ENCODE measurements at regions not wholly inside any gene's neighbourhood (a gene's known extent, or its start where the extent isn't known, plus 50 kb on each side); places are given as distances from the start of the nearest gene placed in this dataset.
"Not testable (repeated sequence)": the region's sequence is repeated elsewhere in the genome, so short reads cannot be mapped to it uniquely, and the experiment has no call there.

DNA sequence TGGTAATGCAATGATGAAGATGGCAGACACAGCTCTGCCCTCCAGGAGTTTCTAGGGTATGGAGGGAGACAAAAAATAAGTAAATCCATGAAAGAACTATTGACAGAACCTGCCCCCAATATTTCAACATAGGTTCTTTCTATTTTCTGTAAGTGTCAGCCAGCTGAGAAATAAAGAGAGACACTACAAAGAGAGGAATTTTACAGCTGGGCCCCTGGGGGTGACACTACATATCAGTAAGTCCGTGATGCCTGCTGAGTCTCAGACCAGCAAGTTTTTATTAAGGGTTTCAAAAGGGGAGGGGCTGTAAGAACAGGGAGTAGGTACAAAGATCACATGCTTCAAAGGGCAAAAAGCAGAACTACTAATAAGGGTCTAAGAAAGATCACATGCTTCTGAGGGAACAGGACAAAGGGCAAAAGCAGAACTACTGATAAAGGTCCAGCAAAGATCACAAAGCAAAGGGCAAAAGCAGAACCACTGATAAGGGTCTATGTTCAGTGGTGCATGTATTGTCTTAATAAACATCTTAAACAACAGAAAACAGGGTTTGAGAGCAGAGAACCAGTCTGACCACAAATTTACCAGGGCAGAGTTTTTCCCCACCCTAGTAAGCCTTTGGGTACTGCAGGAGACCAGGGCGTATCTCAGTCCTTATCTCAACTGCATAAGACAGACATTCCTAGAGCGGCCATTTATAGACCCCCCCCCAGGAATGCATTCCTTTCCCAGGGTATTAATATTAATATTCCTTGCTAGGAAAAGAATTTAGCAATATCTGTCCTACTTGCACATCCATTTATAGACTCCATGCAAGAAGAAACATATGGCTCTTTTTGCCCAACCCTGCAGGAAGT is 119.0 kb upstream of the KRTAP5-11 start:
- H3K27me3 Mint-ChIP-seq; H3K27ac Mint-ChIP-seq; H3K4me3 Mint-ChIP-seq; POLR2A ChIA-PET; CTCF ChIA-PET; intact Hi-C loops (cut with micrococcal nuclease); H3K9me3 Mint-ChIP-seq; H3K36me3 Mint-ChIP-seq (ENCODE audit: low read depth); DNase-seq; ATAC-seq; H3K4me1 Mint-ChIP-seq (ENCODE audit: low read depth): not testable (repeated sequence)

DNA sequence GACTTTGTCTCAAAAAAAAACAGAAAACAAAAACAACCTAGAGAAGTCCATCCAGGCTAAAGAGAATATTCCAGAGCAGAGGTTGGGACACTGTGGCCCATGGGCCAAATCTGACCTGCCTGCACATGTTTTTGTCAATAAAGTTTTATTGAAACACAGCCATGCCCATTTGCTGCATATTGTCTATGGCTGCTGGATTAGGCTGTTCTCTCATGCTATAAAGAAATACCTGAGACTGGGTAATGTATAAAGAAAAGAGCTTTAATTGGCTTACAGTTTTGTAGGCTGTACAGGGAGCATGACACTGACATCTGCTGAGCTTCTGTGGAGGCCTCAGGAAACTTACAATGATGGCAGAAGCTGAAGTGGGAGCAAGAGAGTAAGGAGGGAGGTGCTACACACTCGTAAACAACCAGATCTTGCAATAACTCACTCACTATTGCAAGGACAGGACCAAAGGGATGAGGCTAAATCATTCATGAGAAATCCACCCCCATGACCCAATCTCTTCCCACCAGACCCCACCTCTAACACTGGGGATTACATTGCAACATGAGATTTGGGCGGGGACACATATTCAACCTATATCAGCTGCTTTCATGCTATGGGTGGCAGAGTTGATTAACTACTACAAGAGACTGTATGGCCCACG is 122.5 kb upstream of the KRTAP5-11 start:
- CTCF ChIA-PET; H3K4me1 Mint-ChIP-seq (ENCODE audit: low read depth); POLR2A ChIA-PET; ATAC-seq; H3K27me3 Mint-ChIP-seq; intact Hi-C loops (cut with micrococcal nuclease); H3K36me3 Mint-ChIP-seq (ENCODE audit: low read depth); DNase-seq; H3K4me3 Mint-ChIP-seq; H3K27ac Mint-ChIP-seq; H3K9me3 Mint-ChIP-seq: not testable (repeated sequence)

DNA sequence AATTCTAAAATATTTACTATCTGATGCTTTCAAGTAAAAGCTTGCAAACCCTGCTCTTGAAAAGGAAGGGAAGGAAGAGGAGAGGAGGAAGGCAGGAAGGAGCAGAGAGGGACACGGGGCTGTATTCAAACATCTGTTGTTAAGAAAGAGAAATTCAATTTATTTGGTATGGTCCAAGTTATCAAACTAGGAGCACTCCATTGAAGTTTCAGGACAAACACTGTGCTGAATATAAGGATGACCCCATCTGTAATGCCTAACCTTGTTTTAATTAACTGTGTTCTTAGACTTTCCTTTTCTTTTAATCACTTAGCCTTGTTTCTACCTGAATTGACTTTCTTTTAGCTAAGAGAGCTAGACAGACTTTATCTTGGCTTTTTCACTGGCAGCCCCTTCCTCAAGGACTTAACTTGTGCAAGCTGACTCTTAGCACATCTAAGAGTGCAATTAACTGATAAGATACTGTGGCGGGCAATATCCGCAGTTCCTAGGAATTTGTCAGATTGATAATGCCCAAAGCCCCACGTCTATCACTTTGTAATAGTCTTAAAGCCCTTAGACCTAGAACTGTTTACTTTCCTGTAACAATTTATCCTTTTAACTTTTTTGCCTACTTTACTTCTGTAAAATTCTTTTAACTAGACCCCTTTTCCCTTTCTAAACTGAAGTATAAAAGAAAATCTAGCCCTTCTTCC is 123.2 kb upstream of the KRTAP5-11 start:
- DNase-seq; intact Hi-C loops (cut with micrococcal nuclease); ATAC-seq; CTCF ChIA-PET; H3K4me3 Mint-ChIP-seq; H3K4me1 Mint-ChIP-seq (ENCODE audit: low read depth); POLR2A ChIA-PET; H3K9me3 Mint-ChIP-seq; H3K36me3 Mint-ChIP-seq (ENCODE audit: low read depth); H3K27me3 Mint-ChIP-seq; H3K27ac Mint-ChIP-seq: not testable (repeated sequence)

DNA sequence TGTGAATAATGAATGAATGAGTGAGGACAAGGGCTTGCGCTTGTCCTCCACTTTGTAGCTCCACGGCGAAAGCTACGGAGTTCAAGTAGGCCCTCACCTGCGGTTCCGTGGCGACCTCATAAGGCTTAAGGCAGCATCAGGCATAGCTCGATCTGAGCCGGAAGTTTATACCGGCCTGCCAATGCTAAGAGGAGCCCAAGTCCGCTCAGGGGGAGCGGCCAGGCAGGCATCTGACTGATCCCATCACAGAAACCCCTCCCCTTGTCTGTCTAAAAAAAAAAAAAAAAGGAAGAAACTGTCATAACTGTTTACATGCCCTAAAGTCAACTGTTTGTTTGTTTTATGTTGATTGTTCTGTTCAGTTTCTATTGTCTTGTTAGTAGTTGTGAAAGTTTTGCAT is 124.4 kb upstream of the KRTAP5-11 start:
- H3K27me3 Mint-ChIP-seq; DNase-seq; CTCF ChIA-PET; ATAC-seq; intact Hi-C loops (cut with micrococcal nuclease); POLR2A ChIA-PET; H3K36me3 Mint-ChIP-seq (ENCODE audit: low read depth); H3K27ac Mint-ChIP-seq; H3K4me3 Mint-ChIP-seq; H3K4me1 Mint-ChIP-seq (ENCODE audit: low read depth); H3K9me3 Mint-ChIP-seq: not testable (repeated sequence)

DNA sequence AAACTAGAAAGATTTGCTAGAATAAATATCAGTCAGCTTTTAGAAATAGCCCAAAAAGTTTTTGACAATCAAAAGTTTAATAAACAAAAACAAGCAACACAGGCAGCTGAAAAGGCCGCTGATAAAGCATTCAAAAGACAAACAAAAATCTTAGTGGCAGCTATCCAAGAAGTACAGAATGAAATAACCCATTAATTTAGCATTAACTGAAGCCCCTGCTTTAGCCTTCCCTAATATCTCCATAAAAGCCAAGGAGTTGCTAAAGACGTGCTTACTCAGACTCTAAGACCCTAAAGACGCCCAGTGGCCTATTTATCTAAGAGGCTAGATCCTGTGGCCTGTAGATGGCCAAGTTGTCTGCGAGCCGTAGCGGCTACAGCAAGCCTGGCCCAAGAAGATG is 123.5 kb upstream of the DEFB108B start:
- H3K9me3 Mint-ChIP-seq; H3K27ac Mint-ChIP-seq; intact Hi-C loops (cut with micrococcal nuclease); H3K27me3 Mint-ChIP-seq; H3K4me3 Mint-ChIP-seq; H3K4me1 Mint-ChIP-seq (ENCODE audit: low read depth); H3K36me3 Mint-ChIP-seq (ENCODE audit: low read depth); ATAC-seq; DNase-seq; CTCF ChIA-PET: not testable (repeated sequence)
- POLR2A ChIA-PET: interaction anchor here (0.6 kb wide), 1 partner anchor 791 kb away, joined by 3 read pairs; no protein-coding TSS in a partner anchor

DNA sequence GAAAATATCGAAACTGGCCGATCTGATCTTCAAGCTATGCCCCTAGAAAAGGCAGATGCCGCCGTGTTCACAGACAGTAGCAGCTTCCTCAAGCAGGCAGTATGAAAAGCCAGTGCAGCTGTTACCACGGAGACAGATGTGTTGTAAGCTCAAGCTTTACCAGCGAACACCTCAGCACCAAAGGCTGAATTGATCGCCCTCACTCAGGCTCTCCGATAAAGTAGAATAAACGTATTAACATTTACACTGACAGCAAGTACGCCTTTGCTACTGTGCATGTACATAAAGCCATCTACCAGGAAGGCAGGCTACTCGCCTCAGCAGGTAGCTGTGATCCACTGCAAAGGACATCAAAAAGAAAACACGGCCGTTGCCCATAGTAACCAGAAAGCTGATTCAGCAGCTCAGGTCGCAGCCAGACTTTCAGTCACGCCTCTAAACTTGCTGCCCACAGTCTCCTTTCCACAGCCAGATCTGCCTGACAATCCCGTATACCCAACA is 122.8 kb upstream of the DEFB108B start:
- H3K27ac Mint-ChIP-seq; CTCF ChIA-PET; H3K9me3 Mint-ChIP-seq; H3K4me1 Mint-ChIP-seq (ENCODE audit: low read depth); DNase-seq; H3K4me3 Mint-ChIP-seq; H3K27me3 Mint-ChIP-seq; intact Hi-C loops (cut with micrococcal nuclease); POLR2A ChIA-PET; H3K36me3 Mint-ChIP-seq (ENCODE audit: low read depth); ATAC-seq: not testable (repeated sequence)

DNA sequence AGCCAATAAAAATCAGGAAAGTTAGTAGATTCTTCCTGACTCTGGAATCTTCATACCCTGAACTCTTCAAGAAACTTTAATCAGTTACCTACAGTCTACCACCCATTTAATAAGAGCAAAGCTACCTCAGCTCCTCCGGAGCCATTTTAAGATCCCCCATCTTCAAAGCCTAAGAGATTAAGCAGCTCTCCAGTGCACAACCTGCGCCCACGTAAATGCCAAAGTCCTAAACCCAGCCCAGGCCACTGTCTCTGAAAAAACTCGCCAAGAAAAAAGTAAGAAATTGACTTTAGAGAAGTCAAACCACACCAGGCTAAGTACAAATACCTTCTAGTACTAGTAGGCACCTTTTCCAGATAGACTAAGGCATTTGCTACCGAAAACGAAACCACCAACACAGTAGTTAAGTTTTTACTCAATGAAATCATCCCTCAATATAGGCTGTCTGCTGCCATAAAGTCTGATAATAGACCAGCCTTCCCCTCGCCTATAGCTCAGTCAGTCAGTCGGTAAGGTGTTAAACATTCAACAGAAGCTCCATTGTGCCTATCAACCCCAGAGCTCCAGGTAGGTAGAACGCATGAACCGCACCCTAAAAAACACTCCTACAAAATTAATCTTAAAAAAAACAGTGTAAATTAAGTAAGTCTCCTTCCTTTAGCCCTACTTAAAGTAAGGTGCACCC is 122.2 kb upstream of the DEFB108B start:
- H3K9me3 Mint-ChIP-seq; H3K4me1 Mint-ChIP-seq (ENCODE audit: low read depth); H3K27ac Mint-ChIP-seq; H3K4me3 Mint-ChIP-seq; CTCF ChIA-PET; intact Hi-C loops (cut with micrococcal nuclease); POLR2A ChIA-PET; H3K36me3 Mint-ChIP-seq (ENCODE audit: low read depth); ATAC-seq; DNase-seq; H3K27me3 Mint-ChIP-seq: not testable (repeated sequence)

DNA sequence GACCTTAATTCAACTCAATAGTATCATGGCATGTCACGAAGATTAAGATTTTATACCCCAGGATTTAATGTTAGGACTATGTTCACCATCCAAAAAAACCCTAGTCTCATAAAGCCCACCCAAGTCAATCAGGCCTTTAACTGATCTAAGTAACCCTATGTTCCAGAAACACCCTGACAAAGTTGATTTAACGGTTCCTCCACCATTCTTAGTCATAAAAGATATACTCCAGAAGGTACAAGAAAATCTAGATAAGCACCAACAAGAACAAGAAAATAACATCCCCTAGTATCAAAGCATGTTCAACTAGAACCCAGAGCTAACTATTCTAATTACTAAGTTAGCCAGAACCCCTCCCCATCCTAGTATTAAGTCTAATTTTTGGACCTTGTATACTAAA is 120.7 kb upstream of the DEFB108B start:
- intact Hi-C loops (cut with micrococcal nuclease); H3K9me3 Mint-ChIP-seq; H3K4me3 Mint-ChIP-seq; H3K4me1 Mint-ChIP-seq (ENCODE audit: low read depth); POLR2A ChIA-PET; H3K27ac Mint-ChIP-seq; DNase-seq; ATAC-seq; H3K27me3 Mint-ChIP-seq; H3K36me3 Mint-ChIP-seq (ENCODE audit: low read depth): not testable (repeated sequence)
- CTCF ChIA-PET: interaction anchor here (1.3 kb wide), 1 partner anchor 73 kb away, joined by 4 read pairs; no protein-coding TSS in a partner anchor

DNA sequence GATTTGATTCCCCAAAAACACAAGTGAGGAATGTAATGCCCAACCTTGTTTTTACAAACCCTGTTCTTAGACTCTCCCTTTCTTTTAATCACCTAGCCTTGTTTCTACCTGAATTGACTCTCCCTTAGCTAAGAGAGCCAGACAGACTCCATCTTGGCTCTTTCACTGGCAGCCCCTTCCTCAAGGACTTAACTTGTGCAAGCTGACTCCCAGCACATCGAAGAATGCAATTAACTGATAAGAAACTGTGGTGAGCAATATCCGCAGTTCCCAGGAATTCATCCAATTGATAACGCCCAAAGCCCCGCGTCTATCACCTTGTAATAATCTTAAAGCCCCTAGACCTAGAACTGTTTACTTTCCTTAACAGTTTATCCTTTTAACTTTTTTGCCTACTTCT is 120.2 kb upstream of the DEFB108B start:
- H3K36me3 Mint-ChIP-seq (ENCODE audit: low read depth); H3K27ac Mint-ChIP-seq; intact Hi-C loops (cut with micrococcal nuclease); DNase-seq; POLR2A ChIA-PET; ATAC-seq; H3K9me3 Mint-ChIP-seq; H3K27me3 Mint-ChIP-seq; H3K4me3 Mint-ChIP-seq; H3K4me1 Mint-ChIP-seq (ENCODE audit: low read depth): not testable (repeated sequence)
- CTCF ChIA-PET: interaction anchor here (1.3 kb wide), 1 partner anchor 73 kb away, joined by 4 read pairs; no protein-coding TSS in a partner anchor

DNA sequence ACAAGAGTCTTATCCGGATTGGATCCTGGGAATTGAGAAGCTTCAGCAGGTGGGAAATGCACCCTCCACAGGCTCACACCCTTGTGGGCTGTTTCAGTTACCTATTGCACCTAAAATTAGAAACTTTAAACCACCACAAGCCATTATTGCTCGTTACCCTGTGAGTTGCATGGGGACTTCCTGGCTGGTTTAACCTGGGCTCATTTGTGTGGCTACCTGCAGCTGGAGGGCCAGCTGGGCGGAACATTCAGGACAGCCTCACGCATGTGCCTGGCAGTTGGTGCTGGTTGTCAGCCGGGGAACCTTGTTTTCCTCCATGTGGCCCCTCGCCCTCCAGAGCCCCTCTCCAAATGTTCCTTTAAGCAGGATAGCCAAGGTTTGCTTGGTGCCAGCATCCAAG is 118.5 kb upstream of the DEFB108B start:
- ATAC-seq; DNase-seq; H3K36me3 Mint-ChIP-seq (ENCODE audit: low read depth); H3K4me1 Mint-ChIP-seq (ENCODE audit: low read depth); CTCF ChIA-PET; H3K9me3 Mint-ChIP-seq; POLR2A ChIA-PET; H3K4me3 Mint-ChIP-seq; H3K27ac Mint-ChIP-seq; intact Hi-C loops (cut with micrococcal nuclease); H3K27me3 Mint-ChIP-seq: not testable (repeated sequence)

DNA sequence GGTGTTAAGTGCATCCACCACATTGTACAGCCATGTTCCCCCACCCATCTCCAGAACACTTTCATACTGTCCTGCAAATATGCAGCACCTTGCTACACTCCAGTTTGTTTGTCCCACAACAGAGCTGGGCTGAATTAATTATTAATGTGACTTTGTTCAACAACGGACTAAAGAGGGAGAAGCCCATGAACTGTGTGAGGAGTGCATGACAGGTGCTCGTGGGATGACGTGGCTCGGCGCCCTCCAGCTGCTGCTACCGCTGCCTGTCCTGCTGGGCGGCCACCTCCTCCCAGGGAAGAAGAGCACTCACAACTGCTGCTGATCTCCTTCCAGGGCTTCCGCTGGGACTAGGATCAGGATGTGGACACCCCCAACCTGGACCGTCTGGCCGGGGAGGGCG is 111.2 kb upstream of the DEFB108B start:
- DNase-seq; H3K36me3 Mint-ChIP-seq (ENCODE audit: low read depth); CTCF ChIA-PET; ATAC-seq; H3K4me1 Mint-ChIP-seq (ENCODE audit: low read depth); intact Hi-C loops (cut with micrococcal nuclease); H3K4me3 Mint-ChIP-seq; H3K9me3 Mint-ChIP-seq; POLR2A ChIA-PET; H3K27ac Mint-ChIP-seq: not testable (repeated sequence)
- peaks cover 18% of the 10 kb centered on the region for H3K27me3 Mint-ChIP-seq

All from activated CD8-positive, alpha-beta T cell treated with anti-CD3 and anti-CD28 coated beads for 36 hours (primary cell).